HTR-8/SVneo (cell line): ENCODE measurements at regions not wholly inside any gene's neighbourhood (a gene's known extent, or its start where the extent isn't known, plus 50 kb on each side); places are given as distances from the start of the nearest gene placed in this dataset.
"Not testable (repeated sequence)": the region's sequence is repeated elsewhere in the genome, so short reads cannot be mapped to it uniquely, and the experiment has no call there.

Experiments used
- DNase-seq: peaks from one replicate; pipeline ENCODE4 v3.0.0; 2011; ENCODE audit warnings: low spot score, mixed read lengths; ENCODE audit not compliant: insufficient read length
- FAIRE-seq: peaks from 2 replicates; lab custom pipeline; 2011; peaks lifted over from hg19 to GRCh38; lab: Jason Lieb, UNC

DNA sequence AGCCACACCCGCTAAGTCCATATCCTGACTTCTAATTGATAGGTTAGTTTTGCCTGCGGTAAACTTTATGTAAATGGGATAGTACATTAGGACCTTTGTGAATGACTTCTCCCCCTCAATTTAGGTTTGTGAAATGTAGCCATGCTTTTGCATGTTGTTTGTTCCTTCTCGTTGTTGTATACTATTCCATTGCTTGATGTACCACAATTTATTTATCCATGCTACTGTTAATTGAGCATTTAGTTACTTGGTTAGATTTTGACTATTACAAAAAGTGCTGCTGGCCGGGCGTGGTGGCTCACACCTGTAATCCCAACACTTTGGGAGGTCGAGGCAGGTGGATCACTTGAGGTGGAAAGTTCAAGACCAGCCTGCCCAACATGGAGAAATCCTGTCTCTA, 150.8 kb upstream of the MED13 start:
- not testable (repeated sequence) for DNase-seq, FAIRE-seq

- FAIRE-seq (no peak), DNase-seq (no peak)
Measured at GRCh38 chr17:62206550-62206949, 141.5 kb upstream of the MED13 start.

GRCh38 chr17:62197156-62197555, 132.1 kb upstream of the MED13 start:
- not testable (repeated sequence) for FAIRE-seq, DNase-seq

DNA sequence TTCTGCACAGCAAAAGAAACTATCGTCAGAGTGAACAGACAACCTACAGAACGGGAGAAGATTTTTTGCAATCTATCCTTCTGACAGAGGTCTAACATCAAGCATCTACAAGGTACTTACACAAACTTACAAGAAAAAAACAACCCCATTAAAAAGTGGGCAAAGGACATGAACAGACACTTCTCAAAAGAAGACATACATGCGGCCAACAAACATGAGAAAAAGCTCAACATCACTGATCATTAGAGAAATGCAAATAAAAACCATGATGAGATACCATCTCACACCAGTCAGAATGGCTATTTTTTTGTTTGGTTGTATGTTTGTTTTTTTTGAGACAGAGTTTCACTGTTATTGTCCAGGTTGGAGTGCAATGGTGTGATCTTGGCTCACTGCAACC, 131.5 kb upstream of the MED13 start:
- not testable (repeated sequence) for DNase-seq, FAIRE-seq

DNA sequence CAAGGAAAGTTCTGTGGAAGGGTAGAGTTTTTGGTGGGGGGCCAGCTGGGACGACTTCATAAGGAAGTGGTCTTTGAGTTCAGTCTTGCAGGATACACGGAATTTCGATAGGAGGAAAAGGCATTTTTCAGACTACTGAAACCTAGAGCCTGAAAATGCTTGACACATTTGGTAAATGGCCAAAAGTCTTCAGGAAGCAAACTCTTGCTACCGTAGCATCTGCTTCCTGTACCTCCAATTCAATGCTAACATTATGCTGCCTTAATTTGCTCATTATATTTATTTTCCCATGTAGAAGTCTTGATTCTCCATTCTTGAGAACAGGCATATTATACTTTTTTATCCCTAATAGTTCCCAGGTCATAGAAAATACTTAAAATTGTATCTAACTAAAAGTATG, 129.3 kb upstream of the MED13 start:
- no peak for DNase-seq
- FAIRE-seq: no peak

GRCh38 chr17:62193249-62193648, 128.2 kb upstream of the MED13 start:
- no peak for FAIRE-seq
- DNase-seq: no peak

DNA sequence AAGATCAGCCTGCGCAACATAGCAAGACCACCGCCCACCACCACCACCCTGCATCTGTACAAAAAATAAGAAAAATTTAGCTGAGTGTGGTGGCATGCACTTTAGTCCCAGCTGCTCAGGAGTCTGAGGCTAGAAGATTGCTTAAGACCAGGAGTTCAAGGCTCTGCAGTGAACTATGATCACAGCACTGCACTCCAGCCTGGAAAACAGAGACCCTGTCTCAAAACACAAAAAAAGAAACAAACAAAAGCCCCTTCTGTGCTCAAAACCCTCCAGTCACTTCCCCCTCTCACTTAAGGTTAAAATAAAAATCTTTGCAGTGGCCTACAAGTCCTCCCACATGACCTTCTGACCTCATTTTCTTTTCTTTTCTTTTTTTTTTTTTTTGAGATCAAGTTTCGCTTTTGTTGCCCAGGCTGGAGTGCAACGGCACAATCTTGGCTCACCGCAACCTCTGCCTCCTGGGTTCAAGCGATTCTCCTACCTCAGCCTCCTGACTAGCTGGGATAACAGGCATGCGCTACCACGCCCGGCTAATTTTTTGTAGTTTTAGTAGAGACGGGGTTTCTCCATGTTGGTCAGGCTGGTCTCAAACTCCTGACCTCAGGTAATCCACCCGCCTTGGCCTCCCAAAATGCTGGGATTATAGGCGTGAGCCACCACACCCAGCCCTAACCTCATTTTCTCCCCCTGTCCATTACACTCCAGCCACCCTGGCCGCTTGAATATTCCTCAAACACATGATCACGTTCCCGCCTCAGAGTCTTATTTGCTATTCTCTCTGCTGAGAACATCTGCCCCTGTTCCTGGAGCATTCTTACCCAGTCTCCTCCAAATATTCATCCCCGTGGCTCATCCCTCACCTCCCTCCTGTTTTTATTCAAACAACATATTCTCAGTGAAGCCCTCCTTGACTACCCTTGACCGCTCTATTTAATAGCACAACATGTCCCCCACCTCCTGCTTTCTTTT, 126.6 kb upstream of the MED13 start:
- DNase-seq: no peak

GRCh38 chr17:62189377-62189776, 124.3 kb upstream of the MED13 start:
- DNase-seq (no peak), FAIRE-seq (no peak)

More for the DNA sequence above, 126.6 kb upstream of the MED13 start:
- FAIRE-seq: no peak

DNA sequence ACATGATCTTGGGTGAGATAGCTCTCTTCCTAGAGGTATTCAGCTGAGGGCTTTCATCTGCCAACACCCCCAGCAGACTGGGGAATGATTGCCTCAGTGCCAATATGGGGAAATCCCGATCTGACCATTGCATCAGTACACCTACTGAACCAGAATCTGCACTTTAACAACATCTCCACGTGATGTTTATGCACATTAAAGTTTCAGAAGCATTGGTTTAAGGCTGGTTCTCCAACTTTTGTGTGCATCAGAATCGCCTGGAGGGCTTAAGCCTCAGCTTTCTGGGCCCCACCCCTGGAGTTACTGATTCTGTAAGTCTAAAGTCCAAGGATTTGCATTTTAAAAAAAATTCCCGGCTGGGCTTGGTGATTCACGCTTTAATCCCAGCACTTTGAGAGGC, 123.6 kb upstream of the MED13 start:
- no peak for FAIRE-seq
- DNase-seq: no peak

- FAIRE-seq (no peak), DNase-seq (no peak)
Measured at GRCh38 chr17:62187681-62188080, 122.6 kb upstream of the MED13 start.

- no peak for FAIRE-seq
- DNase-seq: no peak
Measured at GRCh38 chr17:62186841-62187240, 121.8 kb upstream of the MED13 start.

DNA sequence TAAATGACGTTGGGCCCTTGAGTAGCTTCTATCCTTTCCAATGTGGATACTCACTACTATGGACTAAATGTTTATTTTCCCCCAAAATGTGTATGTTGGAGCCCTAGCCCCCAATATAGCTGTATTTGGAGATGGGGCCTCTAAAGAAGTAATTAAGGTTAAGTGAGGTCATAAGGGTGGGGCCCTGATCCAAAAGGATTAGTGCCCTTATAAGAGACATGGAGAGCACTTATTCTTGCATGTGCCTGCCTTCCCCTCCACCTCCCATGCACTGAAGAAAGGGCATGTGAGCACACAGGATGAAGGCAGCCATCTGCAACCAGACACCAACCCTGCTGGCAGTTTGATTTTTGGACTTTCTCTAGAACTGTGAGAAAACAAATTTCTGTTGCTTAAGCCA, 115.7 kb upstream of the MED13 start:
- DNase-seq (no peak), FAIRE-seq (no peak)

GRCh38 chr17:62179525-62180161, 114.6 kb upstream of the MED13 start:
- DNase-seq (peak; percentile 98), FAIRE-seq (peak; percentile 95)

- DNase-seq (peak; percentile 31), FAIRE-seq (no peak)
Measured at GRCh38 chr17:62178579-62178978, 113.5 kb upstream of the MED13 start.

GRCh38 chr17:62172492-62173291, 107.6 kb upstream of the MED13 start:
- DNase-seq (no peak), FAIRE-seq (no peak)

DNA sequence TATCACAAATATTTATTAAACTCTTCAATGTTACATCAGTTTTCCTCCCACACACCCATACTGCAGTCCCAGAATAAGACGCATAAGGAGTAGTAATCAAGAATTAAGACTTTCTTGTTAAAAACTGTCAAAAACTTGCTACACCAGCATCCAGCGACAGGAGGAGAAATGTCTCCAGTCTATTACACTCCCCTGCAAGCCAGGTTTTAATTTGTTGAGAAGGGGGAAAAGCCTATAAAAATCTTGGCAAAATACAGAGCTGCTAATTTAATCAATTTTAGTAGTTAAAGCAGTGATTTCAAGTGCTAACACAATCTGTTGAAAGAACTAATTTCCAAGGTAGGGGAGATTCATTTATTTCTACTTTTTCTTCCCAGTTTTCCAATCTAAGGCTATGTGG, 102.0 kb upstream of the MED13 start:
- no peak for DNase-seq
- FAIRE-seq: no peak

GRCh38 chr17:62164747-62165722, 100.0 kb upstream of the MED13 start:
- FAIRE-seq (no peak), DNase-seq (no peak)

- FAIRE-seq: no peak
Measured at GRCh38 chr17:62163847-62164246, 98.8 kb upstream of the MED13 start.

GRCh38 chr17:62162898-62163297, 97.8 kb upstream of the MED13 start:
- FAIRE-seq: no peak
- no peak for DNase-seq

More at GRCh38 chr17:62163847-62164246, 98.8 kb upstream of the MED13 start:
- DNase-seq: no peak
